Neutrophil (primary cell): ENCODE measurements at regions not wholly inside any gene's neighbourhood (a gene's known extent, or its start where the extent isn't known, plus 50 kb on each side); places are given as distances from the start of the nearest gene placed in this dataset.

Source experiments
- H3K27ac ChIP-seq: fragments of 200-600 bp; sonication (generic); 2 replicates; pipeline ENCODE4 v1.5.1; 2016; ENCODE audit warnings: mild to moderate bottlenecking, moderate library complexity
- H3K27me3 ChIP-seq: fragments of 200-600 bp; sonication (generic); 2 replicates; pipeline ENCODE4 v1.6.0; 2016; ENCODE audit warnings: mild to moderate bottlenecking
- H3K36me3 ChIP-seq: fragments of 200-600 bp; sonication (generic); 2 replicates; pipeline ENCODE4 v1.5.1; 2017
- H3K4me1 ChIP-seq, 2 experiments: fragments of 200-600 bp in 1 of 2; sonication (generic) in 1 of 2; 1 replicate in 1 of 2; 2 replicates in 1 of 2; pipeline versions ENCODE4 v1.5.1 to v1.6.1; 2013 to 2016; ENCODE audit warnings: low read depth in 1 of 2, low read length in 1 of 2, mild to moderate bottlenecking in 1 of 2, moderate library complexity in 1 of 2; ENCODE audit not compliant: control insufficient read depth in 1 of 2, insufficient read depth in 1 of 2
- H3K4me3 ChIP-seq, 2 experiments: fragments of 200-600 bp in 1 of 2; sonication (generic) in 1 of 2; 1 replicate in 1 of 2; 2 replicates in 1 of 2; pipeline ENCODE4 v1.5.1; 2013 to 2016; ENCODE audit warnings: low read depth in 1 of 2, low read length in 1 of 2, mild to moderate bottlenecking in 1 of 2, moderate library complexity in 1 of 2
- H3K9me3 ChIP-seq: fragments of 200-600 bp; sonication (generic); 2 replicates; pipeline ENCODE4 v1.5.1; 2016
- TF ChIP-seq, protein P1 (sequence below): fragments of 200-600 bp; sonication (generic); IDR thresholded peaks from 2 replicates; pipeline ENCODE4 v1.5.1; 2016; ENCODE audit warnings: antibody characterized with exemption

DNA sequence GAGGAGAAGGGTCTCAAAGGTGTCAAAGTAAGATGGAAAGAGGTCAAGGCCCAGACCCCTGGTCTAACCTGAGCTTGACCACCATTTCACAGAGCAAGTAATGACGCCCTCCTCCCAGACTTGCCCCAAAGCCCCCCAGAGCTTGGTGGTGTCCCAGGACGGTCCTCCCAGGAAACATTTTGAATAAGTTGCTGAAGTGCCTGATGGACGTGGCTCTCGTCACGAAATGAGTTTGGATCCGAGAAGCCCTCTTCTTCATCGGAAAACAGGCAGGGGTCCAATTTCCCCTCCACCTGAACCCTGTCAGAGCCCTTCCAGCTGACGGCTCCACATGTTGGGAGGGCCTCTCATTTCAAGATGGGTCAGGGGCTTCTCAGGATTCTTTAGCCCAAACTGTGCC is 54.5 kb upstream of the TPM4 start:
- Histone ChIP-seq H3K27me3 (no peaks in the 10 kb centered on the region), H3K4me1 (no peaks in the 10 kb centered on the region), H3K27ac (no peak overlapping the region), H3K9me3 (no peaks in the 10 kb centered on the region), H3K36me3 (no peaks in the 10 kb centered on the region), H3K4me3 (no peak overlapping the region)
- TF ChIP-seq, protein P1, sequence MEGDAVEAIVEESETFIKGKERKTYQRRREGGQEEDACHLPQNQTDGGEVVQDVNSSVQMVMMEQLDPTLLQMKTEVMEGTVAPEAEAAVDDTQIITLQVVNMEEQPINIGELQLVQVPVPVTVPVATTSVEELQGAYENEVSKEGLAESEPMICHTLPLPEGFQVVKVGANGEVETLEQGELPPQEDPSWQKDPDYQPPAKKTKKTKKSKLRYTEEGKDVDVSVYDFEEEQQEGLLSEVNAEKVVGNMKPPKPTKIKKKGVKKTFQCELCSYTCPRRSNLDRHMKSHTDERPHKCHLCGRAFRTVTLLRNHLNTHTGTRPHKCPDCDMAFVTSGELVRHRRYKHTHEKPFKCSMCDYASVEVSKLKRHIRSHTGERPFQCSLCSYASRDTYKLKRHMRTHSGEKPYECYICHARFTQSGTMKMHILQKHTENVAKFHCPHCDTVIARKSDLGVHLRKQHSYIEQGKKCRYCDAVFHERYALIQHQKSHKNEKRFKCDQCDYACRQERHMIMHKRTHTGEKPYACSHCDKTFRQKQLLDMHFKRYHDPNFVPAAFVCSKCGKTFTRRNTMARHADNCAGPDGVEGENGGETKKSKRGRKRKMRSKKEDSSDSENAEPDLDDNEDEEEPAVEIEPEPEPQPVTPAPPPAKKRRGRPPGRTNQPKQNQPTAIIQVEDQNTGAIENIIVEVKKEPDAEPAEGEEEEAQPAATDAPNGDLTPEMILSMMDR: no peak

GRCh38 chr19:16022251-16022650 is 54.0 kb upstream of the TPM4 start:
- TF ChIP-seq, protein P1: no peak
- Histone ChIP-seq H3K4me3 (no peak overlapping the region), H3K27me3 (no peaks in the 10 kb centered on the region)

DNA sequence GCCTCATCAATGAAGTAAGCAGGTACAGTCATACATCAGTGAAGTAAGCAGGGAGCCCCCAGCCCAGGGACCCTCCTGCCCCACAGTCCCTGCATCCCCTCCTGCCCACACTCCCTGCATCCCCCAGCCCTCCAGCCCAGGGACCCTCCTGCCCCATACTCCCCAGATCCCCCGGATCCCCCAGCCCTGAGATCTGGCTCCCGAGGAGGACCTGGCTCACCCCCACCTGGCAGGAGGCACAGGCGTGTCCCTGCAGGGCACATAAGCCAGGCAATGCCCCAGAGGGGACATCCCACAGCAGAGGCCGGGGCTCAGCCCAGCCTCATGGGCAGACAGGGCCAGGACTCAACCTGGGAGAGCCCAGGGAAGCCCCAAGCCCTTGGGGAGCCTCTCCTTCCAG is 53.6 kb upstream of the TPM4 start:
- TF ChIP-seq, protein P1: no peak
- H3K4me1 ChIP-seq: no peaks in the 10 kb centered on the region
- H3K4me3 ChIP-seq: no peak overlapping the region
- no peak overlapping the region for H3K27ac ChIP-seq
- no peaks in the 10 kb centered on the region for H3K27me3 ChIP-seq
- no peaks in the 10 kb centered on the region for H3K36me3 ChIP-seq
- H3K9me3 ChIP-seq: no peaks in the 10 kb centered on the region

More at GRCh38 chr19:16022251-16022650, 54.0 kb upstream of the TPM4 start:
- Histone ChIP-seq H3K27ac (no peak overlapping the region), H3K36me3 (no peaks in the 10 kb centered on the region), H3K9me3 (no peaks in the 10 kb centered on the region), H3K4me1 (no peaks in the 10 kb centered on the region)

- H3K4me3 ChIP-seq: no peak overlapping the region
- TF ChIP-seq, protein P1: no peak
Measured at GRCh38 chr19:16023146-16023915, 53.0 kb upstream of the TPM4 start.

DNA sequence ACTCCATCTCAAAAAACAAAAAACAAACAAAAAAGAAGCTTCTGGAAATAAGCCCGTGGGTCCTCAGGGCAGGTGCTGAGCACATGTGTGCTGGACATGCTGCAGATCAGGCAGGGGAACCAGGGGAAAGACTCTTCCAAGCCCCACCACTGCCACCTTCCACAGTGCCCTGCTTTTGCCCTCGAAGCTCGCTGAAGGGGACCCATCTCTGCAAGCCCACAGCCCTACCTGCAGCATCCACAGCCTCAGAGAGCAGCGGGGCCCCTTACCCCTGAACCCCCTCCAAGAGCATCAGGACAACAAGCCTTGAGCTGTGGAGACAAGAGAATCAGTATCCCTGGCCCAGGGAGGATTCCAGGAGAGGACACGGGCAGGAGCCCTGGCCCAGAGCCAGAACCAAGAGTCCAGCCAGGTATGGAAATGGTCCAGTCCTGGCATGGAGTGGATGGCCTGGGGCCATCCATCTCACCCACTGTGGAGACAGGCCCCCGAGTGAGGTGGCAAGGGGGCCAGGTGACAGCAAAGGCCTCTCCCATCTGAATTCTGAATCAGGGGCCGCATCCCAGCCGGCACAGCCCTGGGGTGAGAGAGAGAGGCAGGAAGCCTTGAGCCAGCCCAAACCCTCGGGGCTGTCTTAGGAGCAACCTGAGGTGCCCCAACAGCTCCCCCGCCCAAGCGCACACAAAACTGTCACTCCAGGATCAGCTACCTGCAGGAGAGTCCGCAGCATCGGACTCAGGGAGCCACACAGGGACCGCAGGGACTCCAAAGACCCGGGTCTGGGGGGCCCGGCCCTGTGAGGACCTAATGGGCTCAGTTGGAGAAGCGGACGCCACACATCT is 51.8 kb upstream of the TPM4 start:
- no peaks in the 10 kb centered on the region for H3K4me1 ChIP-seq
- TF ChIP-seq, protein P1: no peak
- H3K4me3 ChIP-seq: no peak overlapping the region
- H3K27ac ChIP-seq: no peak overlapping the region
- no peaks in the 10 kb centered on the region for H3K36me3 ChIP-seq
- no peaks in the 10 kb centered on the region for H3K27me3 ChIP-seq
- no peaks in the 10 kb centered on the region for H3K9me3 ChIP-seq

More at GRCh38 chr19:16023146-16023915, 53.0 kb upstream of the TPM4 start:
- Histone ChIP-seq H3K27ac (no peak overlapping the region), H3K36me3 (no peaks in the 10 kb centered on the region), H3K27me3 (no peaks in the 10 kb centered on the region), H3K9me3 (no peaks in the 10 kb centered on the region), H3K4me1 (no peaks in the 10 kb centered on the region)
